GM12872 (cell line): ENCODE measurements at regions not wholly inside any gene's neighbourhood (a gene's known extent, or its start where the extent isn't known, plus 50 kb on each side); places are given as distances from the start of the nearest gene placed in this dataset.

Experiments
- TF ChIP-seq, protein P1 (sequence below): IDR thresholded peaks from 3 replicates; pipeline ENCODE4 v1.5.1; 2011; ENCODE audit warnings: low read depth, mild to moderate bottlenecking, low read length, moderate library complexity; ENCODE audit not compliant: insufficient read depth

DNA sequence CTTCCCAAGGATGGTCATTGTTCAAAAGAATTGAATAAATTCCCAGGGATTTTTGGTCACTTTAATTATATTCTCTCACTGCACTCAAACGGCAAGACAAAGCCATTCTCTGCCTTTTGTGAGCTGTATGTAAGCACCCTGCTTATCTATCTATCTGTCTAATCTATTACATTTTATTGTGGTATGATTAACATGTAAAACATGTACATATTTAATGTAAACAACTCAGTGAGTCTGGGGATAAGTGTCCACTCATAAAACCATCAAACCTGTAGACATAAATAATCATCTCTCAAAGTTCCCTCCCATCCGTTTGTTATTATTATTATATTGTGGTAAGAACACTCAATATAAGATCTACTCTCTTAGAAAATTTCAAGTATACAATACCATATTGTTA is 167.1 kb downstream of the CAND1 start:
- TF ChIP-seq, protein P1, sequence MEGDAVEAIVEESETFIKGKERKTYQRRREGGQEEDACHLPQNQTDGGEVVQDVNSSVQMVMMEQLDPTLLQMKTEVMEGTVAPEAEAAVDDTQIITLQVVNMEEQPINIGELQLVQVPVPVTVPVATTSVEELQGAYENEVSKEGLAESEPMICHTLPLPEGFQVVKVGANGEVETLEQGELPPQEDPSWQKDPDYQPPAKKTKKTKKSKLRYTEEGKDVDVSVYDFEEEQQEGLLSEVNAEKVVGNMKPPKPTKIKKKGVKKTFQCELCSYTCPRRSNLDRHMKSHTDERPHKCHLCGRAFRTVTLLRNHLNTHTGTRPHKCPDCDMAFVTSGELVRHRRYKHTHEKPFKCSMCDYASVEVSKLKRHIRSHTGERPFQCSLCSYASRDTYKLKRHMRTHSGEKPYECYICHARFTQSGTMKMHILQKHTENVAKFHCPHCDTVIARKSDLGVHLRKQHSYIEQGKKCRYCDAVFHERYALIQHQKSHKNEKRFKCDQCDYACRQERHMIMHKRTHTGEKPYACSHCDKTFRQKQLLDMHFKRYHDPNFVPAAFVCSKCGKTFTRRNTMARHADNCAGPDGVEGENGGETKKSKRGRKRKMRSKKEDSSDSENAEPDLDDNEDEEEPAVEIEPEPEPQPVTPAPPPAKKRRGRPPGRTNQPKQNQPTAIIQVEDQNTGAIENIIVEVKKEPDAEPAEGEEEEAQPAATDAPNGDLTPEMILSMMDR: no peak

DNA sequence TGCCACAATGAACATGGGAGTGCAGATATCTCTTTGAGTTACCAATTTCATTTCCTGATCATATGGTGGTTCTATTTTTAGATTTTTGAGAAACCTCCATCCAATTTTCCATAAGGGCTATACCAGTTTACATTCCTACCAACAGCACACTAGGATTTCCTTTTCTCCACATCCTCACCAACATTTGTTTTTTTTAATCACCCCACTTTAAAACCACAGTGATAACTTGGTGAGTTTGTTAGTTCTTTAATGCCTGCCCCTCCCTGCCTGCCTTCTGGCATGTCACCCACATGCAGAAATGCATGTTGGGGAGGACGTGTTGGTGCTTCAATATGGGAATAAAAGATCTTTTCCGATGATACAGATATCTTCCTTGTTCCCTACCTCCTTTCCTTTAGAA is 167.9 kb downstream of the CAND1 start:
- TF ChIP-seq, protein P1: no peak

DNA sequence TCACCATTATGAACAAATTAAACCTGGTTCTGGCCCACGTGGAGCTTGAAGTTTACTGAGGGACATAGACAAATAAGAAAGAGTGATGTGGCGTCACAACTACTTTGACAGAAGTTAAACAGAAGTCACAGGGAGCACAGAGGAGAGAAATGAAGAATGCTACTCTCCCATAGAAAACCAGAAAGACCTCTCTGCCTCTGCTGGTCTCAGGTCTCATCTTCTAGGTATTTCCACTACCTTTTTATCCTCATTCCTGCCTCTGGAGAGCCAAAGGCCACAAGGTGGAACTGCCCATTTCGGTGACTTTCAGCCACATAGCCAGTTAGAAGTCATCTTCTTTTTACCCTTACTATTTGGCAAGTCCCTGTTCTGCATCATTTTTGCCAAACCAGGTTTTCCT is 170.5 kb downstream of the CAND1 start:
- TF ChIP-seq, protein P1: no peak

DNA sequence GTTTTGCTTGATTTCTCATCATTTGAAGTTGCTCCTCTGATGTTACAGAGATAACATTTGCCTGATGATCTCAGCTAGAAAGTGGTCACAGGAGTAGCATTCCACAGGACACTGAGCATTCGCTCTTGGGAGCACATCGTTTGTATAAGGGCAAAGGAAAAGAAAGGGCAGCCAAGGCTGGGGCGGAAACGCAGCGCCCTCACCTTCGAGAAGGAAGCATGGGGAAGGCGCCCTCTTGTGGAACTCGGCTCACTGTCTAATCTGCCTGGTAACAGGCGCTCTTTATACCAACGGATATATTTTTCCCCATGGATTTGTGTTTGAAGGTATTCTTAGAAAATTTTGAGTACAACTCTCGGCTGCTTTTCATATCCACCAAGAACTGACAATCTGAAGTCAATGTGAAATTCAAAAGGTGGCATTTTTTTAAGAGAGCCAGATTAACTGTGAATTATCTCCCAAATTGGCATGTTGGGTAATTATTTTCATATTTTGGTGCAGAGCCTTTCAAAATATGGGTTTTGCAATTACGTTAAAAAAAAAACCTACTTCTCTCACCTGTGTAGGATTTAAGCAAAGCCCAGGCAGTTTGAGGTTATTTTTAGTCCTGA is 172.7 kb downstream of the CAND1 start:
- TF ChIP-seq, protein P1: peak; percentile 79

DNA sequence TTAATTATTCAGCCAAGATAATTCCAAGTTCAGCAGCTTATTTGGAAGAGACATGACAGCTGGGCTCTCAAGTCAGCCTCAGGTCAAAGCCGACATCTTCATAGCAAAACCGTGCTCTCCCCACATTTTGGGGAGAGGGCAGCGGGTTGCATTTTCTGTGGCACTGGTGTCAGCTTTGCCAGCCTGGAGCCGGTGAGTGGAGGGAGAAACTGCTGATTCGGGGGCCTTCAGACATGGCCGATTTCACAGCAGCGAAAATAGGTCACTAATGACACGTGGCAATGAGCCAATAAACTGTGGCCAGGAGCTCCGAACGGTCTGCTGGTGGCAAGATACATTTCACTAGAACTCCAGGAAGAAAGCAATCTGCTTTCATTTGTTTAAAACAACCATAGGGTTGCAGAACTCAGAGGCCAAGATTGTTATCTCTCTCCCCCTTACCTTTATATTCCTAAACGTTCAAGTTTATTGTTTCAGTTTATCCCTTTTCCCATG is 173.2 kb downstream of the CAND1 start:
- TF ChIP-seq, protein P1: no peak

DNA sequence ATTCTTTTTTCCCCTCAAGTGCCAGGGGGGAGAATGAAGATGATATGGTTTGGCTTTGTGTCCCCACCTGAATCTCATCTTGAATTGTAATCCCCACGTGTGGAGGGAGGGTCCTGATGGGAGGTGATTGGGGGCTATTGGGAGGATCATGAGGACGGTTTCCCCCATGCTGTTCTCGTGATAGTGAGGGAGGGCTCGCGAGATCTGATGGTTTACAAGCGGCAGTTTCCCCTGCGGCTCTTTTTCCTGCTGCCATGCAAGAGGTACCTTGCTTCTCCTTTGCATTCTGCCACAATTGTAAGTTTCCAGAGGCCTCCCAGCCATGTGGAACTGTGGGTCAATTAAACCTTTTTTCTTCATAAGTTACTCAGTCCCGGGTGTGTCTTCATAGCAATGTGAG is 173.7 kb downstream of the CAND1 start:
- TF ChIP-seq, protein P1: no peak

DNA sequence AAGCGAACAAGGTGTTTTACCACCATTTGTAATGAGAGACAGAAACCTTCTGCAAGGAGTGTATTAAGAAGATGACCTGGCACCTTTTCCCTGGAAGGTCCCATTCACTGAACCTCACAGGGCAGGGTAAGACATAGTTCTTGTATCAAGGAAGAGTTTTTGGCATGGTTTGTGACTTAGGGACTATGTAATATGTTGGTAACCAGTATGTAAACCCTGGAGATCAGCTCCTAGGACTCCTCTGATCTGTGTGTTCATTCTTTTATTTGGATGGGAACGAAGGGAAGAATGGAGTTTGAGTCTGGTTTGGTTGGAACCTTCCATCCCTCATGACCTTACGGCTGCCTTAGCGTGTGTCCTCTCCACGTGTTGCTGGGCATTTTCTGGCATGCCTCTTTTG is 175.4 kb downstream of the CAND1 start:
- TF ChIP-seq, protein P1: no peak
